NCI-H1092 treated with DMSO at 0.1 percent for 48 hours (cell line): ENCODE measurements at regions not wholly inside any gene's neighbourhood (a gene's known extent, or its start where the extent isn't known, plus 50 kb on each side); places are given as distances from the start of the nearest gene placed in this dataset.
"Not testable (repeated sequence)": the region's sequence is repeated elsewhere in the genome, so short reads cannot be mapped to it uniquely, and the experiment has no call there.

Experiments
- DNase-seq: peaks from one replicate; lab custom pipeline; 2025; lab: John Stamatoyannopoulos, UW

DNA sequence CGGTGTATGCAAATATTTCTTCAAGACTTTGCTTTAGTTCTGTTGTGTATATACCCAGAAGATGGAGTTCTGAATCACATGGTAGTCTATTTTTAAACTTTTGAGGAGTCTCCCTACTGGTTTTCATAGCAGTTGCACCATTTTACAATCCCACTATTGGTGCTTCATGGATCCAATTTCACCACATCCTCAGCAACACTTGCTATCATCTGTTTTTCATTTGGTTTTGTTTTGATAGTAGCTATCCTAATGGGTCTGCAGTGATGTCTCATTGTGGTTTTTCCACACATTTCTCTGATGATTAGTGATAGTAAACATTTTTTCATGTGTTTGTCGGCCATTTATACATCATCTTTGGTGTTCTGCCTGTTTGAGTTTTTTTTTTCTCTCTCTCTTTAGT, 1339.3 kb downstream of the EFNA5 start:
- DNase-seq, result no peak

DNA sequence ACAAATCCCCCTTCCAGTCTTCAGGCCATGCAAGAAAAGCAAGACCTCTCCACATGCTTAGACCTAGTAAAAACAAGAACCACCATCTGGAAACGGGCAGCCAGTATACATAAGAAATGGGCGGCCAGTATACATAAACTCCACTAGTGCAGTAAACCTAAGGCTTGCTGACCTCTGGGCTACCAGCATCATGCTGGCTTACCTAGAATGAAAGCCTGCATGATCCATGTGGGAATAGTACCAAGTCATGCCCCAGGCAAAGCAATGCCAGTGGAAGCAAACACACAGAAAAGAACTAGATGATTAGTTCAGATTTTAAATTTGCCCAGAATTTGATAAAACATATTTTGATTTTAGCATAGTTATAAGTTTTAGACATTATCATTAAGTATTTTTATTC, 1346.4 kb downstream of the EFNA5 start:
- DNase-seq, result no peak

DNA sequence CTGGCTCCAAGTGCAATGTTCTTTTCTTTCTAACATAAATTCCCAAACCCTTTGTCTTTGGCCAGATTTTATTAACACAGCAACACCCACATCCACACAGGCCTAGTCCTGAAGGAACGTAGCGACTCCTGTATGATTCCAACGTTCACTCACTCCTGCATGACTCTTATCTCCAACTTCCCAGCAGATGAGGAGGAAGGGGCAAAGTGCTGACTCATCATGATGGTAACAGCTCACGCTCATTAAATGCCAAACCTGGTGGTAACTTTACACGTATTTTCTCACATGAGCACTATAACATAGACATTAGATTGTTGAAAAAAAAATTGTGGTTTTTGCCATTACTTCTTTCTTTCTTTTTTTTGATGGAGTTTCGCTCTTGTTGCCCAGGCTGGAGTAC, 1349.5 kb downstream of the EFNA5 start:
- DNase-seq, result no peak

DNA sequence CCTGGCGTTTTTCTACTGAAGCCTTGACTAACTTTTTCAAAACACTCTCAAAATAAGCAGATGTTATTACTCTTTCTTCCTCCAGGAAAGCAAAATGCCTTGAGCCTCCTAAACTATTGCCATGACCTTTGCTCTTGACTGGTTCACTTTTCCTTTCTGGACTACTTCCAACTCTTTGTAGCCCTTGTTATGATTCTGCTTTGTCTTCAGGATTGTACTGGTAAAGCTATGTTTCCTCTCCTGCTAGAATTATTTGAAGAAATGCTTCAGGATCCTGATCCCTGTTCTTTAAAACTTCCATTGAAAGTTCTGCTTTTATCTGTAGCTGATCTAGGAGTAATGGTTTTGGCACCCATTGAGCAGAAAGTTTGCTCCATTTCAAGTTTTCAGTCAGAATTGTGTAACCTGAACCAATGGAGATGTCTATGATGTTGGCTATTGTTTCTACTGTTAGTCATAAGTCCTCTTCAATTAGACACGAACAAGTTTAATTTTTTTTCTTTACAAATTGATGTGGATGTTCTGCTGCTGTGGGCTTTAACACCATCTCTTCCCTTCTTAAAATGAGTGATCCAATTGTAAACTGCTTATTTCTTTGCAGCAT, 1356.4 kb downstream of the EFNA5 start:
- no peak for DNase-seq

DNA sequence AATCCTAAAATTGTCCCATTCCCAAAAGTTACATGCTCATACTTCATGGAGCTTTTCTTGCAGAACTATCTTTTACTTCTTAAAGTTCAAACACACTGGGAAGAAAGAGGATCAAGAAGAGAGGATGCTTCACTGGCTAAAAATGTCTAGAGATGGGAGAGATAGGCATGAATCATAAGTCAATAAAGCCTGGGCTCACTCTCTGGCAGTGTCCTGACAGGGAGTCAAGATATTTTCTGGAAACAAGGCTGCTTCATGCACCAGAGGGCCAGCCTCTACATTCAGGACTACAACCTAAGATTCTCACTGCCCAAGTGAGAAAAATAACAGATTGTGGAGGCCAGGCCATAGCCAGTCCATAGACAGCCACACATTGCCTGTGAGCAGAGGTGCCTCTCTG, 1358.4 kb downstream of the EFNA5 start:
- DNase-seq, result no peak

DNA sequence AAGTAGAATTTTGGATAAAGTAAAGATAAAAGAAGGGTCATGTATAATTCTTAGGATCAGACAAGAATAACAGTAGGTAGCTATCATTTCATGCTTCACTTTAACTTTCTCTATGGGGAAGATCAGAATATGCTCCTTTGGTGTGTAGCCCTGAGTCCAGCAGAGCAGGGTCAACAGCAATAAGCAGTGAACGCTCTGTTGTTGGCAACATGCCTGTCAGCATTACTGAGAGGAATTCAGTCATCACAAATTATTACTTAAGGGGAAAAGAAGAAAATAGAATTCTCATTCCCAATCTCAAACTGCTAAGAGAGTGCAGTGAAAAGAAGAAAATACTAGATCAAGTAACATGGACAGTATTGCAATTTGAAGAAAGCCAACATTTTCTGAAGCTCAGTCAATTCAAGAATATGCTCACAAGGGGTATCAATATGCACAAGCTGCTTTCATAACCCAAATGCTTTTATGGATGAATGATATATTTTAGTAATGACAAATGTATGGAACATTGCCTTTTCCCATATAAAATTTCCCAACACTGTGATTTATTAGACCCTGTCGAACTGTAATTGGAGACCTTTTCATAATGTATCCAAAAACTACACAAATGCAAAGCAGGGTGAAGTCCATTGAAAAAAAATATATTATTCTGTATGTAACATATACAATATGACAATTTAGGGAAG, 1359.4 kb downstream of the EFNA5 start:
- DNase-seq, result no peak

DNA sequence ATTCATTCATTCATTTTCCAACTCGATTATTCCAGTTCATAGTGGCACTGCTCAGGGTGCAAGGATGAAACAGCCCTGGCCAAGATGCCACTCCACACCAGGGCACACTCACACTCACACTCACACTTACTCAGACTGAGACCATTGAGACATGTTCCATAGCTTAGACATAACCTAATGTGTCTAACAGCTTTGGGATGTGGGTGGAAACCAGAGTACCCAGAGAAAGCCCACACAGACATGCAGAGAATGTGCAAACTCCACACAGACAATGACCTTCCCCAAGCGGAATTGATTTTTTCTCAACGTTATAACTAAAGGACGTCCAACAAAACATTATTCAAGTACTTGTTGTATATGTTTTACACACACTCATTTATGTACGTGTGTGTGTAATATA, 1363.5 kb downstream of the EFNA5 start:
- DNase-seq, result no peak

DNA sequence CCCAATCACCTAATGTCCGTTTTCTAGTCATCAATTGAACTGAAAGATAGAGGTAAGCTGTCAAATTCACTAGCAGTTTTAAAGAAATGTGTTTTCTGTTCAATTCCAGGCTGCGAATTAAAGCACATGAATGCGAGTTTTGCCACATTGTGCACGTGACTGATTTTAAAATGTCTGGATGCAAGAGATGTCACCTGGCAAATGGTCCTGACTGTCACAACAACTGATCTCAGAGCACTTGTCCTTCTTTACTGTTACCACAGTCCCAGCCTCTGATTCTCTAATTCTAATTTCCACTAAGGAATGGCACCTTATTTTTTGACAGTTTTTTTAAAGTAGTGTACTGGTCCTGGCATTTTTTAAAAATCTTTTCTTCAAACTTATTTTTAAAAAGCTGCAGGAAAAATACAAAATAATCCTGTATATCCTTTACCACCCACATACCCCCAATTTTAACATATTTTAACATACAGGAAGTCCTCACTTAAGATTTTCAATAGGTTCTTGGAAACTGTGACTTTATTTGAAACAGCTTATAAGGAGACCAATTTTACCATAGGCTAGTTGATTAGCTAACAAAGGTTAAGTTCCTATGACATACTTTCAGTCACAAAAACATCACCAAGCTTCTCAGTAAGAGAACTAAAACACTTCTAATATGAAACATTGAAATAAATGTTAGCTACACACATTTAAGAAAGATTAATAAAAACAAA, 1364.3 kb downstream of the EFNA5 start:
- no peak for DNase-seq

DNA sequence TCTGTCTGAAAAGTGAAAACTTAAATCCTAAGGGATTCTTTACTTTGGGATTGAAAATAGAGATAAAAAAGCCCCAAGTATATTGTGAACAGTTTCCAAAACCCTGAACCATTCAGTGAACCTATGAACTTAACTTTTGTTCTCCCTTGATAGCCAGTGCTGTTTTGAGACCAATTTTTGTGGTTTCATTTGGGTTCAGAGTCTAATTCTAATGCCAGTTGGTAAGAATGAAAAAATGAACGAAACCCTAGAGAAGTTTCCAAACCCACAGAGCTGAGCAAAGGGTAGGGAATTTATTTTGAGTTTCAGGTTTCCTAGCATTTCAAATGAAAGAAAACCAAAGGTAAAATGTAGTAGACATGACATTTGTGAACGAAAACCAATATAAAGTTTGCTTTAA, 1366.8 kb downstream of the EFNA5 start:
- no peak for DNase-seq

DNA sequence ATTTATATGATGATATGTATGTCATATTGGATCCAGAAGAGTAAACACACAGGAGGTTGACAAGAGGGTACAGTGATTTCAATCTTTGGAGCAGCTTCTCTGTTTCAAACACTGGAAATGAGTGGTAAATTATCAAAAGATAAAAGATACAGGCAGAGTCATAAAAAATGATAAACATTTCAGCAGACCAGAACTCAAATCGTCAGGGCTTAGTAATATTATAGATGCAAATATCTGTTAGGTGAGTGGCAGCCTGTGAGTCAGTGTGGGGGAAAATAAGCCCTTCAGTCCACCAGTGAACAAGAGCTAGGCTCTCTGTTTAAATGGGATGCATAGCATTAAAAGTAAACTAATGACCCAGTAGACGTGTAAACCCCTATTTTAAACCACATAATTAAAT, 1378.1 kb downstream of the EFNA5 start:
- no peak for DNase-seq

DNA sequence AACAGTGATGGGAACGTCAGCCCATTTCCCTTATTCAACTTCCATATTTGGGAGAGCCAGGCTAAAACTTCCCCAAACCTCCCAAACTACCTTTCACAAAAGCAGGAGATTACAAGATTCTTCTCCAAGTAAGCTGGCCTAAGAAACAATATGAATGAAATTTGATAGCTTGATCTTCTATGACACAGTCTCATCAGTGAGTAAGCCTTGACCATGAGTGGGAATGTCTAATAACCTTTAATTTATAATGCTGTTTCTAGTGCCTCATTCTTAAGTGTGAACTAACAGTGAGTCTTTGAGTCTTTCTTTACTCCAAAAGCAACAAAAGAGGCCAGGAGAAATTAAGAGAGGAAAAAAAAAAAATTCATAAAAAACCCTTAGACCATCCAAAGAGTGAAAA, 1379.9 kb downstream of the EFNA5 start:
- DNase-seq, result no peak

DNA sequence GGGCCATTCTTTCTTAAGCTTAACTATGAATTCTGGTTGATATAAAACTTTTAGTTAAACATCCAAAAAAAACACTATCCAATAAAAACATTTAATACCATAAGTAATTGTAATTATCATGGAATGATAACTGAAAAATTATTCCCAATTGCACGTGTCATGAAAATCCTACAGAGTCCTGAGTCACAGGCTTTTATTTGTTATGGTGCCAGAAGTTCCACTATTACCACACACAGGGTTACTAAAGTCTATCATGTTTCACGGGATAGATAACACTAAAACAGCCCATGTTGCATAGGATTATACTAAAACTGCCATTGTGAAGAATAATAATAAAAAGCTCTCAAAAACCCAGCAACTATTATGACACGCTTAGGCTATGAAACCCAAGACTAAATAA, 1381.8 kb downstream of the EFNA5 start:
- no peak for DNase-seq

DNA sequence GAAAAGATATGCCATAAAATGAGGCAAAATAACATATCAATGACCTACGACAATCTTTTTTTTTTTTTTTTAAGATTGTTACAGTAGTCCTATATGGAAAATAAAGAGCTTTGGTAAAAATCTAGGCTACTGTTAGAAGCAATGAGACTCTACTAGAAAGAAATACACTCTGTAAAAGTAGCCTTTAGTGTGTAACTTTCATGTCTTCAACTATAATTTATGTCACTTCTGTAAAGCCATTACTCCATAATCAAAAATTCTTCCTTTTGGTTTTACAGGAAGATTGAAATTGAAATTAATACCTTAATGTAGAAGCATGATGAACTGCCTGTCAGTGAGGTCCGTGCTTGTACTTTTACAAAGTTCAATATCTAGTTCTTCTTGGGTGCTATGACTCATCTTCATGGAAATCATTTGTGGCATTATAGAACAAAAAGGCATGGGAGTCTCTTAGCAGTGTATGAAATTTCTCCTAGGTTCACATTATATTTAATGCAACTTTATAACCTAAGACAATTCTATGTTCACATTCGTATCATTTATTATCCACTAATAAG, 1393.1 kb downstream of the EFNA5 start:
- no peak for DNase-seq

DNA sequence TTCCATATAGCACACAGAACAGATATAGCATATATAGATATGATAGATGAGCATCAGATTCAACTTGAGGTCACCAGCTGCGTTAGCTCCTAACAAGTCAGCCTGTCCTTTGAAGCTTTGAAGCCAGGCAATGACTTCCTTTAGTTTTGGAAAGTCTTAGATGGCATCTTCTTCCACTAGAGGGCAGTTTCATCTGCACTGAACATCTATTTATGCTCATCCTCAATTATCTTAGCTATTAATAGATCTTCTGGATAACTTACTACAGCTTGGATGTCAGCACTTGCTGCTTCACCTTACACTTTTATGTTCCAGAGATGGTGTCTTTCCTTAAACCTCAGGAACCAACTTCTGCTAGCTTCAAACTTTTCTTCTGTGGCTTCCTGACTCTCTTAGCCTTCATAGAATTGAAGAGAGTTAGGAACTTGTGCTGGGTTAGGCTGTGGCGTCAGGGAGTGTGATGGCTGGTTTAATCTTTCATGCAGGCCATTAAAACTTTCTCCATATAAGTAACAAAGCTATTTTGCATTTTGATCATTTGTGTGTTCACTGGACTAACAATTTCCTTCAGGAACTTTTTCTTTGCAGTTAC, 1401.4 kb downstream of the EFNA5 start:
- no peak for DNase-seq

DNA sequence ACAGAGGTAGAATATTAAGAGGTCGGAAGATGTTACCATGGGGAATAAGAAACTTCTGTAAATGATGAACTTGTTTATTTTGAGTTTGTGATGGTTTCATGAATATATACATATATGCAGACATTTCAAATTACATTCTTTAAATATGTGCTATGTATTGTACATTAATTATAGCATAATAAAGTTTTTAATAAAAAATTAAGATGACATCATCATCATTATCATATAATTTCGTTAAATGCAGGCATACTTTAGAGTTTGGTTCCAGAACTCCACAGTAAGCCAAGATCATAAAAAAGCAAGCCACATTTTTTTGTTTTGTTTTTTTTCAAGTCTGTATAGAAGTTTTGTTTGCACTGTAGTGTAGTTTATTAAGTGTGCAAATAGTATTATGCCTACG, 1403.5 kb downstream of the EFNA5 start:
- DNase-seq, result no peak

DNA sequence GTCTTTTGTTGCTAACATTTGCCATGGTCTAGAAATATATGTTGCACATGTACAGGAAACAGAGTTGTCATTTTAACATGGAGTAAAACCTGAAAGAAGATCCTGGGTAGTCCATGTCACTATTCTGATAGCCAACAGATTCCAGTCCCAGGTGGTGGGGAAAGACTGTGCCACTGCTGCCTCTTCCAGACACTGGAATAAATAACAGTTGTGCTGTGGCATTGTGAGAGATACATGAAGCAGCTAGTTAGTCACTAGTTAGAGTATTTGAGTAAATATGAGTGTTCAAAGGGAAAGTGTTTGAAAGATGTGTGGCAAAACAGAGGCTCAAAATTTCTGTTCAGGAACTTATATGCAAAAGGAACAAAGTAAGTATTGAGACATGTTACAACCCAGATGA, 1408.3 kb downstream of the EFNA5 start:
- DNase-seq, result no peak

DNA sequence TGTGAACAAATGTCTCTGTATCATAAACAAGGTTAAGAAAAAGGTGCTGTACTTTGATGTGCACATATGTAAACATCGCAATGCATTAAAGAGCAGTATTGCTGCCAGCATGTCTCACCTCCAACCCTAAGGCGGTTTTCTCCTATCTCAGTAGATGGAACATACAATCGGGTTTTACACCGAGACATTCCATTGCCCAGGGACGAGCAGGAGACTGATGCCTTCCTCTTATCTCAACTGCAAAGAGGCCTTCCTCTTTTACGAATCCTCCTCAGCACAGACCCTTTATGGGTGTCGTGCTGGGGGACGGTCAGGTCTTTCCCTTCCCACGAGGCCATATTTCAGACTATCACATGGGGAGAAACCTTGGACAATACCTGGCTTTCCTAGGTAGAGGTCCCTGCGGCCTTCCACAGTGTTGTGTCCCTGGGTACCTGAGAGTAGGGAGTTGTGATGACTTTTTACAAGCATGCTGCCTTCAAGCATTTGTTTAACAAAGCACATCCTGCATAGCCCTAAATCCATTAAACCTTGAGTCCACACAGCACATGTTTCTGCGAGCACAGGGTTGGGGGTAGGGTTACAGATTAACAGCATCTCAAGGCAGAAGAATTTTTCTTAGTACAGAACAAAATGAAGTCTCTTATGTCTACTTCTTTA, 1411.2 kb downstream of the EFNA5 start:
- not testable (repeated sequence) for DNase-seq

DNA sequence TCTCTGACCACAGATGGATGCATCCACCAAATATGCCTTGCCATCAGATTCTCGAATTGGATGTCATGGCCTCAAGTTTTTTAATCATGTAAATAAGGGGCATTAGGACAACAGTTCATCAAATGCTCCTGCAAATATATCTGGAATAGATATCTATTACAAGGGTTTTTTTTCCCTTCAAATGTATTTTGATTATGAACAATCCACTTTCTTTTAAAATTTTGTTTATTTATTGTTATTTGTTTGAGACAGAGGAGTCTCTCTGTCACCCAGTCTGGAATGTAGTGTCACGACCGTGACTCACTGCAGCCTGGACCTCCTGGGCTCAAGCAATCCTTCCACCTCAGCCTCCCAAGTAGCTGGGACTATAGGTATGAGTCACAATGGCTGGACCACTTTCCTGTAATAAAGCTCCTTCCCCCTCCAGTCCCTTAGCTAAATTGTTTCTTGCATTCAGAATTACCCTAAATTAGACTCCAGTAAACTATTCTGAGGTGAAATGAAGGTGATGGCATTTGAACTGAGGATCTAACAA, 1412.1 kb downstream of the EFNA5 start:
- no peak for DNase-seq

DNA sequence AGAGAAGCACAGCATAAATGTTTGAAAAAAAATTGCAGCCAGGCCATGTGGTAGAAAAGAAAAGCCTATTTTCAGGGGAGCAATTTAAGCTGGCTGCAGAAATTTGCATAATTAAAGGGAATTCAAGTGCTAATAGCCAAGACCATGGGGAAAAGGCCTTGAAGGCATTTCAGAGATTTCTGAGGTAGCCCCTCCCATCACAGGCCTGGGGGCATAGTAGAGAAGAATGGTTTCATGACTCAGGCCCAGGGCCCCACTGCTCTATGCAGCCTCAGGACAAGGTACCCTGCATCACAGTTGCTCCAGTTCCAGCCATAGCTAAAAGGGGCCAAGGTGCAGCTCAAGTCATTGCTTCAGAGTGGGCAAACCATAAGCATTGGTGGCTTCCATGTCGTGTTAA, 1416.0 kb downstream of the EFNA5 start:
- DNase-seq, result no peak

DNA sequence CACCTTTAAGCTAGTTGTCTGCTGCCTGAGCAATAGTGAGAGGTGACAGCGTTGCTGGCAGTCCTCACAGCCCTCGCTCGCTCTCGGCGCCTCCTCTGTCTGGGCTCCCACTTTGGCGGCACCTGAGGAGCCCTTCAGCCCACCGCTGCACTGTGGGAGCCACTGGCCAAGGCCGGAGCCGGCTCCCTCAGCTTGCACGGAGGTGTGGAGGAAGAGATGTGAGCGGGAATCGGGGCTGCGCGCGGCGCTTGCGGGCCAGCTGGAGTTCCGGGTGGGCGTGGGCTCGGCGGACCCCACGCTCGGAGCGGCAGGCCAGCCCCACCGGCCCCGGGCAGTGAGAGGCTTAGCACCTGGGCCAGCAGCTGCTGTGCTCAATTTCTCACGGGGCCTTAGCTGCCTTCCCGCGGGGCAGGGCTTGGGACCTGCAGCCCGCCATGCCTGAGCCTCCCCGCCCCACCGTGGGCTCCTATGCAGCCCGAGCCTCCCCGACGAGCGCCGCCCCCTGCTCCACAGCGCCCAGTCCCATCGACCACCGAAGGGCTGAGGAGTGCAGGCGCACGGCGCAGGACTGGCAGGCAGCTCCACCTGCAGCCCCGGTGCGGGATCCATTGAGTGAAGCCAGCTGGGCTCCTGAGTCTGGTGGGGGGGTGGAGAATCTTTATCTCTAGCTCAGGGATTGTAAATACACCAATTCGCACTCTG, 1424.5 kb downstream of the EFNA5 start:
- DNase-seq, result not testable (repeated sequence)

DNA sequence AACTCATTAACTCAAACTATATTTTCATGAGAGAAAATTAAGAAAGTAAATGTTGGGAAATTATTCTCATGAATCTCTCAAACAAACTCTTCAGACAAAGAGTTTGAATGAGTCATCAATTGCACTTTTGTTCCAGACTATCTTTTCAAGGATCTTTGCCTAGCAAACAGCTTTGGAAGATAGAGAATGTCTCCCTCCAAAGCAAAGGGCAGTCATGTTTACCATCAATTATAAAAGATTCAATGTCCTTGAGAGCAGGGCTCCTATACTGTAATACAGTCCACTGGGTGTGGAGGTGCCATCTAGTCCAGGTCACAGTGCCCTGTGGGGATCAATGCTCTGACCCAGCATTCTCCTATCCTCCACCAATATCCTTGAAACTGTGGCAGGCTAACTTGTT, 1429.3 kb downstream of the EFNA5 start:
- DNase-seq, result no peak
